HG02970 (cell line): ENCODE measurements at regions not wholly inside any gene's neighbourhood (a gene's known extent, or its start where the extent isn't known, plus 50 kb on each side); places are given as distances from the start of the nearest gene placed in this dataset.
"Not testable (repeated sequence)": the region's sequence is repeated elsewhere in the genome, so short reads cannot be mapped to it uniquely, and the experiment has no call there.

Source experiments
- ATAC-seq: cut with Tn5 transposase; IDR thresholded peaks from one replicate; pipeline ENCODE4 v1.9.1; 2021; ENCODE audit warnings: mild to moderate bottlenecking, moderate library complexity, moderate number of reproducible peaks; ENCODE audit not compliant: unreplicated experiment, low FRiP score

- no peak for ATAC-seq
Measured at GRCh38 chr11:67780056-67780455, 105.6 kb upstream of the ALDH3B2 start.

- ATAC-seq, result not testable (repeated sequence)
Measured at GRCh38 chr11:67779189-67779875, 104.9 kb upstream of the ALDH3B2 start.

- ATAC-seq, result no peak
Measured at GRCh38 chr11:67776852-67777520, 102.6 kb upstream of the ALDH3B2 start.

- ATAC-seq, result not testable (repeated sequence)
Measured at GRCh38 chr11:67774175-67774574, 99.8 kb upstream of the ALDH3B2 start.

GRCh38 chr11:67768001-67768730 lies 93.7 kb upstream of the ALDH3B2 start:
- ATAC-seq, result not testable (repeated sequence)

GRCh38 chr11:67761211-67761610 lies 86.8 kb upstream of the ALDH3B2 start:
- ATAC-seq, result not testable (repeated sequence)

GRCh38 chr11:67759321-67759720 lies 84.9 kb upstream of the ALDH3B2 start:
- not testable (repeated sequence) for ATAC-seq

- not testable (repeated sequence) for ATAC-seq
Measured at GRCh38 chr11:67758467-67758866, 84.0 kb upstream of the ALDH3B2 start.

- ATAC-seq, result not testable (repeated sequence)
Measured at GRCh38 chr11:67758009-67758408, 83.6 kb upstream of the ALDH3B2 start.

GRCh38 chr11:67753820-67754219 lies 79.4 kb upstream of the ALDH3B2 start:
- ATAC-seq, result not testable (repeated sequence)

- ATAC-seq, result no peak
Measured at GRCh38 chr11:67745181-67745726, 70.8 kb upstream of the ALDH3B2 start.

GRCh38 chr11:67744231-67744630 lies 69.8 kb upstream of the ALDH3B2 start:
- ATAC-seq, result not testable (repeated sequence)

GRCh38 chr11:67738231-67738630 lies 63.8 kb upstream of the ALDH3B2 start:
- not testable (repeated sequence) for ATAC-seq

GRCh38 chr11:67737562-67738080 lies 63.2 kb upstream of the ALDH3B2 start:
- ATAC-seq, result not testable (repeated sequence)

- ATAC-seq, result no peak
Measured at GRCh38 chr11:67732045-67732787, 57.8 kb upstream of the ALDH3B2 start.

- ATAC-seq, result no peak
Measured at GRCh38 chr11:67731583-67731982, 57.2 kb upstream of the ALDH3B2 start.

GRCh38 chr11:67728163-67728571 lies 53.7 kb upstream of the ALDH3B2 start:
- ATAC-seq, result not testable (repeated sequence)

GRCh38 chr11:67727066-67728040 lies 52.9 kb upstream of the ALDH3B2 start:
- not testable (repeated sequence) for ATAC-seq
